Astrocyte (in vitro differentiated cells and primary cell): ENCODE measurements at regions not wholly inside any gene's neighbourhood (a gene's known extent, or its start where the extent isn't known, plus 50 kb on each side); places are given as distances from the start of the nearest gene placed in this dataset.

ENCODE experiments used
- CTCF ChIP-seq: IDR thresholded peaks from 2 replicates; pipeline ENCODE4 v1.5.1; 2011; ENCODE audit warnings: low read depth, mild to moderate bottlenecking, inconsistent platforms, low read length, moderate library complexity; ENCODE audit not compliant: insufficient read depth
- EZH2 ChIP-seq: IDR thresholded peaks from 2 replicates; pipeline ENCODE4 v1.6.1; 2012; ENCODE audit warnings: mild to moderate bottlenecking, low read length, inconsistent platforms; ENCODE audit not compliant: insufficient read depth

GRCh38 chr5:109567374-109568044 is 122.2 kb upstream of the MAN2A1 start:
- no peak for TF ChIP-seq EZH2
- TF ChIP-seq CTCF: no peak
